GM19438 (cell line): ENCODE measurements at regions not wholly inside any gene's neighbourhood (a gene's known extent, or its start where the extent isn't known, plus 50 kb on each side); places are given as distances from the start of the nearest gene placed in this dataset.
"Not testable (repeated sequence)": the region's sequence is repeated elsewhere in the genome, so short reads cannot be mapped to it uniquely, and the experiment has no call there.

Experiments used
- ATAC-seq: cut with Tn5 transposase; IDR thresholded peaks from one replicate; pipeline ENCODE4 v1.9.1; 2021; ENCODE audit warnings: low read depth; ENCODE audit not compliant: unreplicated experiment

GRCh38 chr5:109987970-109988369, 298.2 kb downstream of the MAN2A1 start:
- ATAC-seq = no peak

GRCh38 chr5:109989161-109989560, 299.4 kb downstream of the MAN2A1 start:
- ATAC-seq = no peak

- ATAC-seq = no peak
Measured at GRCh38 chr5:109989994-109990722, 300.4 kb downstream of the MAN2A1 start.

GRCh38 chr5:109990723-109991359, 301.1 kb downstream of the MAN2A1 start:
- no peak for ATAC-seq

- ATAC-seq = no peak
Measured at GRCh38 chr5:109992264-109992915, 302.7 kb downstream of the MAN2A1 start.

- no peak for ATAC-seq
Measured at GRCh38 chr5:109994135-109994534, 304.4 kb downstream of the MAN2A1 start.

GRCh38 chr5:109996246-109996645, 306.5 kb downstream of the MAN2A1 start:
- ATAC-seq = no peak

- no peak for ATAC-seq
Measured at GRCh38 chr5:109997161-109997560, 307.4 kb downstream of the MAN2A1 start.

- ATAC-seq = no peak
Measured at GRCh38 chr5:109998208-109998607, 308.5 kb downstream of the MAN2A1 start.

- no peak for ATAC-seq
Measured at GRCh38 chr5:109998726-109999125, 309.0 kb downstream of the MAN2A1 start.

GRCh38 chr5:110001648-110002047, 311.9 kb downstream of the MAN2A1 start:
- no peak for ATAC-seq

GRCh38 chr5:110002652-110003051, 312.9 kb downstream of the MAN2A1 start:
- ATAC-seq = no peak

GRCh38 chr5:110005907-110006562, 316.3 kb downstream of the MAN2A1 start:
- not testable (repeated sequence) for ATAC-seq

- no peak for ATAC-seq
Measured at GRCh38 chr5:110007101-110007500, 317.4 kb downstream of the MAN2A1 start.

GRCh38 chr5:110008131-110008530, 318.4 kb downstream of the MAN2A1 start:
- no peak for ATAC-seq

GRCh38 chr5:110012145-110012544, 322.4 kb downstream of the MAN2A1 start:
- ATAC-seq = no peak

GRCh38 chr5:110013017-110013416, 323.3 kb downstream of the MAN2A1 start:
- no peak for ATAC-seq

GRCh38 chr5:110017854-110018253, 328.1 kb downstream of the MAN2A1 start:
- no peak for ATAC-seq

- no peak for ATAC-seq
Measured at GRCh38 chr5:110018509-110018908, 328.8 kb downstream of the MAN2A1 start.

GRCh38 chr5:110019119-110019518, 329.4 kb downstream of the MAN2A1 start:
- ATAC-seq = no peak

- no peak for ATAC-seq
Measured at GRCh38 chr5:110019780-110020179, 330.1 kb downstream of the MAN2A1 start.
